Heart left ventricle (tissue), 16 donors: ENCODE measurements at regions not wholly inside any gene's neighbourhood (a gene's known extent, or its start where the extent isn't known, plus 50 kb on each side); places are given as distances from the start of the nearest gene placed in this dataset.
A peak's percentile ranks its signal among the peaks of the same experiment; 100 is the strongest.

Experiments
- ATAC-seq, 4 donors: fragments of 200-7000 bp; cut with Tn5 transposase; one replicate each; pipeline ENCODE4 v1.9.1; 2020 to 2022; ENCODE audit warnings: moderate library complexity in 4 of 4, mild to moderate bottlenecking in 3 of 4, moderate number of reproducible peaks in 1 of 4
- DNase-seq, 5 donors: peaks; one replicate each; pipeline ENCODE4 v3.0.0-alpha.2; 2020
- H3K27ac ChIP-seq, 12 donors: fragments of 200-600 bp; sonication (generic) in 4 of 12; one replicate each; pipeline versions ENCODE4 v1.5.0 to v1.8.0; 2016 to 2022; ENCODE audit warnings: mild to moderate bottlenecking in 2 of 12
- H3K27me3 ChIP-seq, 9 donors: fragments of 200-600 bp; sonication (generic) in 2 of 9; one replicate each; pipeline versions ENCODE4 v1.5.1 to v1.8.0; 2016 to 2022; ENCODE audit warnings: mild to moderate bottlenecking in 3 of 9
- H3K36me3 ChIP-seq, 9 donors: fragments of 200-600 bp; sonication (generic) in 2 of 9; one replicate each; pipeline versions ENCODE4 v1.5.0 to v1.8.0; 2018 to 2022; ENCODE audit warnings: mild to moderate bottlenecking in 2 of 9
- H3K4me1 ChIP-seq, 12 donors: fragments of 200-600 bp; sonication (generic) in 4 of 12; one replicate each; pipeline versions ENCODE4 v1.5.0 to v1.8.0; 2016 to 2022; ENCODE audit warnings: mild to moderate bottlenecking in 3 of 12
- H3K4me3 ChIP-seq, 12 donors: fragments of 200-600 bp; sonication (generic) in 4 of 12; one replicate each; pipeline versions ENCODE4 v1.5.0 to v1.8.0; 2017 to 2022; ENCODE audit warnings: mild to moderate bottlenecking in 9 of 12, moderate library complexity in 4 of 12
- H3K9me3 ChIP-seq, 12 donors: fragments of 200-600 bp; sonication (generic) in 4 of 12; one replicate each; pipeline versions ENCODE4 v1.5.0 to v1.8.0; 2016 to 2022; ENCODE audit warnings: mild to moderate bottlenecking in 1 of 12
- CTCF ChIP-seq, 12 donors: fragments of 200-600 bp; sonication (generic) in 4 of 12; IDR thresholded peaks; one replicate each; pipeline versions ENCODE4 v1.5.0 to v1.8.0; 2018 to 2022; ENCODE audit warnings: antibody characterized with exemption in 12 of 12, mild to moderate bottlenecking in 5 of 12
- POLR2A ChIP-seq, 2 donors: fragments of 450-650 bp; IDR thresholded peaks; one replicate each; pipeline ENCODE4 v1.6.1; 2017; ENCODE audit warnings: antibody characterized with exemption in 2 of 2, mild to moderate bottlenecking in 2 of 2, moderate library complexity in 2 of 2
- WGBS, 4 donors: extraction: QIAGEN DNeasy Blood & Tissue Kit in 2 of 4; methylation state at CpG; one replicate each; pipeline versions ENCODE4 v1.1.5 to v1.1.7; 2013 to 2018; 5-methylcytosine and 5-hydroxymethylcytosine counted together
- intact Hi-C, 10 donors: fragments of 100-400 bp; cut with DNase I; formaldehyde crosslinking; loops; one replicate each; pipeline versions ENCODE4 v1.11.1 to v1.14.2; 2022
- donor health status: ischemic (EF 13 %, LVEDD 7.1; RV severe dilation, severe dysfunction).
- donor health status: healthy with polysubstance abuse.
- donor health status: DM: no; HTN: yes; CAD: no.
- donor health status: DM: no; HTN: no; CAD: no.
- donor health status: ischemic (EF 25% LVEDD 6.9; RV normal size, moderate dysfunction).
- donor health status: ischemic (EF 25% LVEDD 5.7; RV mildly dilated, moderate dysfunction).
- donor health status: healthy.
- donor health status: DM: yes; HTN: yes; CAD: no.
- donor health status: ischemic (EF 35%, LVEDD 5.7; RV mildly dilated, moderate dysfunction).
- donor health status: nonischemic (EF 11% LVEDD 7.7; RV severe dilation, severe dysfunction).
- donor health status: DM: yes; HTN: yes; CAD: no.
- donor health status: PGD.
- donor health status: ischemic (EF 29% LVEDD 5.4; RV normal size, mild dysfunction).
- donor health status: nonischemic (EF 23%, LVEDD 6.1; RV moderate dilation, normal function).

- peak in 1 of 4 donors; percentile 7 for ATAC-seq
- Histone ChIP-seq H3K9me3 (no peaks in the 10 kb centered on the region), H3K4me1 (peaks cover 0 to 59% (median 9%) of the 10 kb centered on the region in 12 donors), H3K27me3 (no peaks in the 10 kb centered on the region), H3K36me3 (no peaks in the 10 kb centered on the region), H3K4me3 (no peak overlapping the region), H3K27ac (no peak overlapping the region)
- no peak for DNase-seq
- intact Hi-C loops = loop anchor here in 6 of 10 donors (5.0 to 10.0 kb wide), 3 partner anchors 585 to 888 kb away; no protein-coding TSS in a partner anchor
- no peak for TF ChIP-seq CTCF (IDR thresholded peaks at IDR 0.05)
- no peak for TF ChIP-seq POLR2A (IDR thresholded peaks at IDR 0.05)
- 80 to 88% (median 82%) methylated on average over 7 of the region's 7 CpGs for WGBS, 4 donors
Observed at GRCh38 chr2:111702804-111703196, 181.2 kb downstream of the ANAPC1 start.

DNA sequence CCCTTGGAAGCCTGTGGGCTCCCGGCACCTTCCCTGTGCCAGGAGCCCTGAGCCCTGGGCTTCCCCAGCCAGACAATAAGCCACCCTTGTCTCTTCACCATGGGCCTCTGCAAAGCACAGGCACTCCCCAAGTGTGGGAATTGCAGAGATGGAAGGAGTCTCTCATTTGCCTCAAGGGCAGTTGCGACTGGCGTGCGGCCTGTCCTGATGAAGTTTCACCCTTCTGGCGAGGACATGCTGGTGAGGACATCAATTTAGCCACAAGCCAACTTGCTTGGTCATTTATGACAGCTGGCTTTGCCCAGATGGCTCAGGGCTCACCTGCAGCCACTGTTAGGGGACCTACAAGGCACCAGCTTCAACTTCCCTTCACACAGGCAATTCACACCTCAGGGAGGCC is 180.2 kb downstream of the ANAPC1 start:
- Histone ChIP-seq H3K4me3 (no peak overlapping the region), H3K4me1 (peaks cover 0 to 49% (median 9%) of the 10 kb centered on the region in 12 donors), H3K27ac (no peak overlapping the region), H3K9me3 (no peaks in the 10 kb centered on the region), H3K36me3 (no peaks in the 10 kb centered on the region), H3K27me3 (no peaks in the 10 kb centered on the region)
- ATAC-seq (no peak), DNase-seq (no peak)
- WGBS, 4 donors = 87 to 100% (median 96%) methylated on average over 2 to 5 of the region's 5 CpGs
- intact Hi-C loops = loop anchor here in 6 of 10 donors (5.0 to 10.0 kb wide), 3 partner anchors 586 to 889 kb away; no protein-coding TSS in a partner anchor
- no peak for TF ChIP-seq POLR2A (IDR thresholded peaks at IDR 0.05)
- no peak for TF ChIP-seq CTCF (IDR thresholded peaks at IDR 0.05)

DNA sequence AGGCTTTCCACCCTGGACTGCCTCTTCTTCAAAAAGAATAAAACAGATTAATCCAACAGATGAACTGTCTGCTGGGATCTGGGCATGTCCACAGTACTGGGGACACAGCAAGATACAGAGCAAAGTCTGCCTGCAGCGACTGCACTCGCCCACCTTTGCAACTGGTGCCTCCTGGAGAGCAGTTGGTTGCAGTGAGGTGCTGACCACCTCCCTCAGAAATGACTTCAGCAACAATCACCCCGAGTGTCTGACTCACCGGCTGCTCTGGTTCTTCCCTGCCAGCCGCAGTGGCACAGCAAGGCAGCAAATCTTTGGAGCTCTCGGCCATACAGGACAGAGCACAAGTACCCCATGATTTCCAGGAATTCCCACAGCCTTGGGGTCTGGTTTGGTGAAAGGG is 179.7 kb downstream of the ANAPC1 start:
- DNase-seq (no peak), ATAC-seq (no peak)
- intact Hi-C loops = loop anchor here in 6 of 10 donors (5.0 to 10.0 kb wide), 3 partner anchors 587 to 889 kb away; no protein-coding TSS in a partner anchor
- Histone ChIP-seq H3K27ac (no peak overlapping the region), H3K9me3 (no peaks in the 10 kb centered on the region), H3K4me1 (peaks cover 0 to 44% (median 8%) of the 10 kb centered on the region in 12 donors), H3K36me3 (no peaks in the 10 kb centered on the region), H3K27me3 (no peaks in the 10 kb centered on the region), H3K4me3 (no peak overlapping the region)
- WGBS, 4 donors = 89 to 97% (median 93%) methylated on average over 6 of the region's 6 CpGs
- no peak for TF ChIP-seq CTCF (IDR thresholded peaks at IDR 0.05)
- TF ChIP-seq POLR2A (IDR thresholded peaks at IDR 0.05) = no peak

GRCh38 chr2:111705239-111705638 is 178.8 kb downstream of the ANAPC1 start:
- Histone ChIP-seq H3K27ac (no peak overlapping the region), H3K4me1 (peaks cover 0 to 35% (median 9%) of the 10 kb centered on the region in 12 donors), H3K4me3 (no peak overlapping the region), H3K27me3 (no peaks in the 10 kb centered on the region), H3K9me3 (no peaks in the 10 kb centered on the region), H3K36me3 (no peaks in the 10 kb centered on the region)
- intact Hi-C loops = loop anchor here in 5 of 10 donors (10.0 kb wide), 2 partner anchors 590 to 890 kb away; no protein-coding TSS in a partner anchor
- ATAC-seq (no peak), DNase-seq (no peak)
- TF ChIP-seq CTCF (IDR thresholded peaks at IDR 0.05) (no peak), POLR2A (IDR thresholded peaks at IDR 0.05) (no peak)
- WGBS, 4 donors = 88 to 96% (median 90%) methylated on average over 7 of the region's 7 CpGs
